Panc1 (cell line): ENCODE measurements at regions not wholly inside any gene's neighbourhood (a gene's known extent, or its start where the extent isn't known, plus 50 kb on each side); places are given as distances from the start of the nearest gene placed in this dataset.

ENCODE experiments used
- ATAC-seq: fragments of 200-7000 bp; cut with Tn5 transposase; 2 replicates; pipeline ENCODE4 v1.9.1; 2020; ENCODE audit warnings: mild to moderate bottlenecking, moderate library complexity
- BruUV-seq: library from RNA; stranded (reverse); fragments of 400-500 nt; replicated peaks from 2 replicates; lab custom pipeline; 2021; lab: Mats Ljungman, UMichigan
- CTCF ChIA-PET: fragments of 300-600 bp; sonication (Branson Sonifier 250); formaldehyde crosslinking; loops from one replicate; lab custom pipeline; 2022; ENCODE audit warnings: antibody characterized with exemption; lab: Charles Lee
- POLR2A ChIA-PET: fragments of 300-600 bp; sonication (Branson Sonifier 250); formaldehyde crosslinking; loops from one replicate; lab custom pipeline; 2022; ENCODE audit warnings: antibody characterized with exemption; lab: Charles Lee
- DNase-seq: peaks from one replicate; pipeline ENCODE4 v3.0.0-alpha.2; 2010; ENCODE audit warnings: low read depth, low spot score
- H3K27ac ChIP-seq: 2 replicates; pipeline ENCODE4 v1.5.1; 2011; ENCODE audit warnings: mild to moderate bottlenecking, low read length, inconsistent platforms
- H3K27me3 ChIP-seq: fragments of 200-500 bp; sonication (Bioruptor generic); 2 replicates; pipeline ENCODE4 v1.6.0; 2014; ENCODE audit warnings: low read length, inconsistent platforms; ENCODE audit not compliant: control insufficient read depth, insufficient read depth
- H3K36me3 ChIP-seq: fragments of 200-500 bp; sonication (Bioruptor generic); 2 replicates; pipeline ENCODE4 v1.5.1; 2014; ENCODE audit warnings: inconsistent platforms, mild to moderate bottlenecking, low read length, moderate library complexity; ENCODE audit not compliant: control insufficient read depth, insufficient read depth
- H3K4me1 ChIP-seq: 2 replicates; pipeline ENCODE4 v1.5.1; 2011; ENCODE audit warnings: inconsistent platforms, mild to moderate bottlenecking, low read length, moderate library complexity; ENCODE audit not compliant: control insufficient read depth, insufficient read depth
- H3K4me3 ChIP-seq, 2 experiments: 2 replicates each; pipeline ENCODE4 v1.5.1; 2011 to 2012; ENCODE audit warnings: low read depth in 2 of 2, low read length in 2 of 2, mild to moderate bottlenecking in 2 of 2, inconsistent platforms in 1 of 2, moderate library complexity in 1 of 2
- H3K9me3 ChIP-seq: fragments of 200-500 bp; sonication (Bioruptor generic); 2 replicates; pipeline ENCODE4 v1.5.1; 2014; ENCODE audit warnings: low read depth, mild to moderate bottlenecking, inconsistent platforms, low read length, moderate library complexity; ENCODE audit not compliant: control insufficient read depth, insufficient read depth
- CTCF ChIP-seq: fragments of 450-650 bp; IDR thresholded peaks from 2 replicates; pipeline ENCODE4 v1.5.1; 2017; ENCODE audit warnings: mild to moderate bottlenecking
- POLR2AphosphoS5 ChIP-seq: IDR thresholded peaks from 2 replicates; pipeline ENCODE4 v1.6.1; 2012; ENCODE audit warnings: mild to moderate bottlenecking, low read depth, low read length, moderate library complexity
- REST ChIP-seq, 2 experiments: IDR thresholded peaks; 2 replicates each; pipeline ENCODE4 v1.6.1; 2011 to 2012; ENCODE audit warnings: low read depth in 2 of 2, control low read depth in 1 of 2, low read length in 1 of 2, mild to moderate bottlenecking in 1 of 2, moderate library complexity in 1 of 2; ENCODE audit not compliant: insufficient read depth in 1 of 2
- SIN3A ChIP-seq: IDR thresholded peaks from 2 replicates; pipeline ENCODE4 v1.6.1; 2012; ENCODE audit warnings: low read depth, mild to moderate bottlenecking, low read length, moderate library complexity, borderline replicate concordance; ENCODE audit not compliant: insufficient read depth
- TCF7L2 ChIP-seq: IDR thresholded peaks from 2 replicates; pipeline ENCODE4 v1.6.1; 2011; ENCODE audit warnings: mild to moderate bottlenecking, low read depth, low read length, inconsistent platforms
- in situ Hi-C: cut with HindIII; loops from 2 replicates; pipeline ENCODE4 v1.10.0; 2016; ENCODE audit warnings: low sequenced_read_pairs, low pct_unique_long_range_greater_than_20kb
- intact Hi-C: fragments of 100-400 bp; cut with micrococcal nuclease; formaldehyde crosslinking; loops from one replicate; pipeline ENCODE4 v1.10.0; 2022; ENCODE audit not compliant: unreplicated experiment

- H3K27ac ChIP-seq, result no peak overlapping the region
- no peaks in the 10 kb centered on the region for H3K27me3 ChIP-seq
- H3K4me3 ChIP-seq, result no peak overlapping the region
- CTCF ChIA-PET, result no interaction called here
- H3K4me1 ChIP-seq, result no peaks in the 10 kb centered on the region
- ATAC-seq (no peak), DNase-seq (no peak)
- in situ Hi-C loops (no loop called here), intact Hi-C loops (no loop called here)
- POLR2A ChIA-PET, result no interaction called here
- H3K36me3 ChIP-seq, result no peaks in the 10 kb centered on the region
- H3K9me3 ChIP-seq, result no peaks in the 10 kb centered on the region
- no TSS peak for BruUV-seq
- no peak for TF ChIP-seq POLR2AphosphoS5
- TF ChIP-seq CTCF, result no peak
- TF ChIP-seq SIN3A, result no peak
- no peak for TF ChIP-seq REST (IDR thresholded peaks at IDR 0.05; ENCODE audit: insufficient read depth in 1 of 2, low read depth in 2 of 2, low read length in 1 of 2)
- no peak for TF ChIP-seq TCF7L2
These were observed 1023.5 kb downstream of the PCDH17 start for GRCh38 chr13:58655086-58655485.

GRCh38 chr13:58660826-58661225 lies 1029.3 kb downstream of the PCDH17 start:
- TF ChIP-seq CTCF (no peak), SIN3A (no peak), POLR2AphosphoS5 (no peak)
- Histone ChIP-seq H3K36me3 (no peaks in the 10 kb centered on the region), H3K4me3 (no peak overlapping the region), H3K4me1 (no peaks in the 10 kb centered on the region), H3K27ac (no peak overlapping the region), H3K27me3 (no peaks in the 10 kb centered on the region), H3K9me3 (no peaks in the 10 kb centered on the region)
- in situ Hi-C loops (no loop called here), intact Hi-C loops (no loop called here)
- ATAC-seq (no peak), DNase-seq (no peak)
- BruUV-seq, result no TSS peak
- CTCF ChIA-PET, result no interaction called here
- POLR2A ChIA-PET, result no interaction called here

GRCh38 chr13:58666331-58666730 lies 1034.8 kb downstream of the PCDH17 start:
- POLR2A ChIA-PET, result no interaction called here
- H3K36me3 ChIP-seq, result no peaks in the 10 kb centered on the region
- H3K27me3 ChIP-seq, result no peaks in the 10 kb centered on the region
- CTCF ChIA-PET, result no interaction called here
- in situ Hi-C loops, result no loop called here
- BruUV-seq, result no TSS peak
- H3K4me3 ChIP-seq, result no peak overlapping the region
- no peak overlapping the region for H3K27ac ChIP-seq
- intact Hi-C loops, result no loop called here
- no peaks in the 10 kb centered on the region for H3K9me3 ChIP-seq
- no peak for TF ChIP-seq POLR2AphosphoS5
- no peak for TF ChIP-seq SIN3A
- TF ChIP-seq CTCF, result no peak
- TF ChIP-seq REST (IDR thresholded peaks at IDR 0.05; ENCODE audit: insufficient read depth in 1 of 2, low read depth in 2 of 2, low read length in 1 of 2), result no peak
- no peak for TF ChIP-seq TCF7L2
- no peak for ATAC-seq
- no peak for DNase-seq
- H3K4me1 ChIP-seq, result no peaks in the 10 kb centered on the region
